ENCODE measurements at regions not wholly inside any gene's neighbourhood (a gene's known extent, or its start where the extent isn't known, plus 50 kb on each side); places are given as distances from the start of the nearest gene placed in this dataset.

- H3K27ac Mint-ChIP-seq, result no peak overlapping the region
- H3K9me3 Mint-ChIP-seq, result peaks cover 5% of the 10 kb centered on the region
- peaks cover 23% of the 10 kb centered on the region for H3K4me1 Mint-ChIP-seq (ENCODE audit: low read depth)
- H3K4me3 Mint-ChIP-seq, result no peak overlapping the region
- no peaks in the 10 kb centered on the region for H3K36me3 Mint-ChIP-seq (ENCODE audit: low read depth)
- H3K27me3 Mint-ChIP-seq, result peaks cover 6% of the 10 kb centered on the region
Measured at GRCh38 chr4:81826335-81826734, 354.6 kb upstream of the RASGEF1B start.

GRCh38 chr4:81818385-81818920 lies 346.7 kb upstream of the RASGEF1B start:
- H3K9me3 Mint-ChIP-seq, result no peaks in the 10 kb centered on the region
- no peaks in the 10 kb centered on the region for H3K36me3 Mint-ChIP-seq (ENCODE audit: low read depth)
- peaks cover 34% of the 10 kb centered on the region for H3K27me3 Mint-ChIP-seq
- H3K27ac Mint-ChIP-seq, result no peak overlapping the region
- no peaks in the 10 kb centered on the region for H3K4me1 Mint-ChIP-seq (ENCODE audit: low read depth)
- H3K4me3 Mint-ChIP-seq, result no peak overlapping the region

DNA sequence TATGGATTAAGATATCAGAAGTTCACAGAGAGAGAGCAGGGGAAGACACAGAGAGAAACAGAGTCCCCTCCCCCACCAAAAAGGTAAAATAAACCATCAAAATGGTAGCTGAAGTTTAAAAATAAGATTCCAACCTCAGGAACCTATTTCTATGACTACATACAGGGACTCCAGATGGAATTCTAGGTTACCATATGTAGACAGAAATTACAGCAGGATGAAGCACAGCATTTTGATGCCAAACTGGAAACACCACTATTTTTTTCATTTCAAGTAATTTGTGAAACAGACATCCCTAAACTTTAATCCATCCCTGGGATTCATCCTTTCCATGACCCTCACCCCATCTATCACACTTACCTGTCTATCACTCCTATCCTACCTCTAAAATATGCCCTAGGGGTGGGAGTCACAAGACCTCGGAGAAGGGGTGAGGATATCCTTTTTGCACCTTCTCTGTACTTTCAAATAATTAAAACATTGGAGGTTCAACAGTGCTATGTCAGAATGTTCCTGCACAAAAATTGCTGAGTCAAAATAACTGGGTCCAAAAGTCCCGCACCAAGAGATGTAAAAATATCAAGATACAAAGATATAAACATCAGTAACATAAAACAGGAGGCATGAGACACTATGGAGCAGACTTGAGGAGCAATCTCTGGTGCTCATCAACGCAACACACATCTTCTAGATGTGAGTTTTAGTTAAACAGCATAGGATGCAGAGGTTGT lies 344.5 kb upstream of the RASGEF1B start:
- Mint-ChIP-seq H3K36me3 (ENCODE audit: low read depth) (no peaks in the 10 kb centered on the region), H3K4me1 (ENCODE audit: low read depth) (no peaks in the 10 kb centered on the region), H3K27ac (no peak overlapping the region), H3K27me3 (peaks cover 38% of the 10 kb centered on the region), H3K4me3 (no peak overlapping the region), H3K9me3 (no peaks in the 10 kb centered on the region)

GRCh38 chr4:81814987-81815541 lies 343.4 kb upstream of the RASGEF1B start:
- H3K36me3 Mint-ChIP-seq (ENCODE audit: low read depth), result no peaks in the 10 kb centered on the region
- H3K27me3 Mint-ChIP-seq, result peaks cover 34% of the 10 kb centered on the region
- H3K4me3 Mint-ChIP-seq, result no peak overlapping the region
- H3K27ac Mint-ChIP-seq, result no peak overlapping the region
- no peaks in the 10 kb centered on the region for H3K4me1 Mint-ChIP-seq (ENCODE audit: low read depth)
- no peaks in the 10 kb centered on the region for H3K9me3 Mint-ChIP-seq

DNA sequence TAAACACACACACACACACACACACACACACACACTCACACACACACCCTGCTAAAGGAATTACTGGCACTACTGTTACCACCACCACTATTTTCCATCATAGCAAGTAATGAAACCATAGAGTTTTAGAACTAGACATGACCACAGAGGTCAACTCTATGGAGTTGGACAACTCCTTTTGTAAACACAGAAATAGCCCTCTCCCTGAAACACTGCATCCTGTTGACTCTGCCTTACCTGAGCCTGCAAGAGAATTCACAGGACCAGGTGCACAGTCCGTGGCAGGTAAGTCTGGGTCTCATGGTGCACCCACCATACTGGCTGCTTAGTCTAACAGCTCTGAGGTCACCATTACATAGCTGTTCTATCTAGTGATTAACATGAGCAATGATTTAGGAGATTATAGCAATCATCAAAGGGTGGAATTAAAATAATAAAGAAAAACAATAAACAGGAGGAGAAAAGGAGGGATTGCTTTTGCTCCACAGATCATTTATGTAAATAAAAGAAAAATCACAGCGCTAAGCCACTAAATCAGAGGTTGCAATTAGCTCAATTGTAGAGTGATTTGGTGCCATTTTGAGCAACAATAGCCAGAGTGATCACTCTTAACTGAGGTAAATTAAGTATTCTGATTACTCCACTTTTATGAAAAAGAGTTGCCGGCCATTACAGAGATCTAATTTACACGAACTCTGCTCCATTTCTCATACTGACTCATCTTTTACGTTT lies 340.0 kb upstream of the RASGEF1B start:
- Mint-ChIP-seq H3K4me3 (no peak overlapping the region), H3K27me3 (peaks cover 25% of the 10 kb centered on the region), H3K4me1 (ENCODE audit: low read depth) (no peaks in the 10 kb centered on the region), H3K9me3 (no peaks in the 10 kb centered on the region), H3K36me3 (ENCODE audit: low read depth) (no peaks in the 10 kb centered on the region), H3K27ac (no peak overlapping the region)

DNA sequence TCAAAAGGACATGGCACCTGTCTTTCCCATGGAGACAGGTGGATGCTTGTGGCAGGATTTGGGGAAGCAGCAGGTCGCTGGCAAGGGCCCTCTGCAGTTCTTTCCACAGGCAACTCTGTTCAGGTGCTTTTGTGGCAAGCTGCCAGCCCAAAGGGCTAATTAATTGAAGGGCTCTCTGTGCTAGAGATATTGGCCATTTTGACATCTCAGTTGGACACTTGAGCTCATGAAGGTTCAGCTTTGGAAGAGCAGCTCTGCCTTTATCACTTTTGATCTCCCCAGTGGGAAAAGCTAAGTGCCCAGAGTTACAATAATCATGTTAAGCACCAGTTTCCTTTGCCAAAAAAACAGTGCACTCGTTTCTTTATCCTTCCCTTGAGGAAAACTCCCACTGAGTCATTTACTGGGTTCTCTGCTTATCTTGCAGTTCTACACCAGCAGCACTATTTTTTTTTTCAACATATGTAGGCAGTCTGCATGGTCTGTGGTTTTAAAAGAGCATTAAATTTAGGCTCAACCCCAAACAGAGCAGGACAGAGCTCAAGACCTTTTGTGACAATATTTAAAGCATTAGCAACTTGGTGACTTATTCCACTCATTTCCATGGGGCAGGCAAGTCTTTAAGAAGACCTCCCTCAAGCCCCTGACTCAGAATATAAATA lies 336.4 kb upstream of the RASGEF1B start:
- Mint-ChIP-seq H3K4me3 (no peak overlapping the region), H3K36me3 (ENCODE audit: low read depth) (no peaks in the 10 kb centered on the region), H3K4me1 (ENCODE audit: low read depth) (no peaks in the 10 kb centered on the region), H3K27me3 (peaks cover 15% of the 10 kb centered on the region), H3K27ac (no peak overlapping the region), H3K9me3 (no peaks in the 10 kb centered on the region)

- H3K27me3 Mint-ChIP-seq, result peaks cover 12% of the 10 kb centered on the region
- H3K4me1 Mint-ChIP-seq (ENCODE audit: low read depth), result no peaks in the 10 kb centered on the region
- H3K36me3 Mint-ChIP-seq (ENCODE audit: low read depth), result no peaks in the 10 kb centered on the region
- no peaks in the 10 kb centered on the region for H3K9me3 Mint-ChIP-seq
- no peak overlapping the region for H3K4me3 Mint-ChIP-seq
- no peak overlapping the region for H3K27ac Mint-ChIP-seq
Measured at GRCh38 chr4:81807386-81807785, 335.7 kb upstream of the RASGEF1B start.

DNA sequence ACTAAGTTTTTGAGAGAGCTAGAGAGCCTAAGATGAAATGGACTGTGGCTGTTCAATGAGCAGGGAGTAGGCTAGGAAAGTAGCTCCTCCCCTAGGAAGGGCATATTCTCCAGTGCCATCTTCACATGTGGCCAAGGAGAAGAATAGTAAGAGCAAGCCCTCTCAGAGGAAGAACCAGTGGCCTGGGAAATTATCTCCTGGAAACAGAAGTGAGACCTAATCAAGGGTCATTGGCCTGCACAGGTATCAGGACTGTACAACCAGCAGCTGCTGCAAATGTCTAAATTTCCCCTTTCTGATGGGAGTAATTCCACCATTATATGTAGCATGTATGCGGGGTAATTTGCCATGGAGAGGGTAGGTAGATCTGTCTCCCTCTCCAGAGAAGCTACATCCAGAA lies 334.8 kb upstream of the RASGEF1B start:
- Mint-ChIP-seq H3K36me3 (ENCODE audit: low read depth) (no peaks in the 10 kb centered on the region), H3K4me1 (ENCODE audit: low read depth) (no peaks in the 10 kb centered on the region), H3K4me3 (no peak overlapping the region), H3K9me3 (no peaks in the 10 kb centered on the region), H3K27ac (no peak overlapping the region), H3K27me3 (peaks cover 4% of the 10 kb centered on the region)

- Mint-ChIP-seq H3K27me3 (no peaks in the 10 kb centered on the region), H3K9me3 (no peaks in the 10 kb centered on the region), H3K27ac (no peak overlapping the region), H3K36me3 (ENCODE audit: low read depth) (no peaks in the 10 kb centered on the region), H3K4me1 (ENCODE audit: low read depth) (peaks cover 3% of the 10 kb centered on the region), H3K4me3 (no peak overlapping the region)
Measured at GRCh38 chr4:81804849-81805248, 333.1 kb upstream of the RASGEF1B start.

DNA sequence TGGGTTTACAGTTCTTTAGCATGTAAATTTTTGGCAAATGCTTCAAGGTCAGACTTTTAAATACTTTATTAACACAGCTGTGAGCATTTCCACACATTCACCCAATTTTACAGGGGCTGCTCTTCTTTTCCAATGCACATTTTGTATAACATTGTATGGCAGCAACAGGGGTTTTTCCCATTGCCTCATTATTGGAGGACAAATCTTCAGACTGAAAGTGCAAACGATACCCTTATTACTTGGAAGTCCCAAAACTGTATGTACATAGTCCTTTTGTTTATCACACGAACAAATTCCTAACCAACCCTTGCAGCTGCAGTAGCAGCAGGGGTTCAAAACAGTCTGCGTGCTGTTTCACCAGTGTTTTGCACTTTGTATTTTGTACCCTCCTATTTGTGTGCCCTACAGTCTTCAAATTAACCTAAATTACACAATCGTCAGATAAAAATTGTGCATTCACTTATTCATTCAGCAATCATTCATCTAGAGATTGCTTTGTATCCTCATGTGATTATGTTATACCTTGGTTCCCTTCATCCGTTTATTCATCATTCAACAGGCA lies 330.7 kb upstream of the RASGEF1B start:
- Mint-ChIP-seq H3K27me3 (peaks cover 3% of the 10 kb centered on the region), H3K36me3 (ENCODE audit: low read depth) (peaks cover 3% of the 10 kb centered on the region), H3K9me3 (peaks cover 4% of the 10 kb centered on the region), H3K4me1 (ENCODE audit: low read depth) (peaks cover 13% of the 10 kb centered on the region), H3K27ac (no peak overlapping the region), H3K4me3 (no peak overlapping the region)

GRCh38 chr4:81799371-81799770 lies 327.7 kb upstream of the RASGEF1B start:
- Mint-ChIP-seq H3K36me3 (ENCODE audit: low read depth) (peaks cover 3% of the 10 kb centered on the region), H3K27ac (no peak overlapping the region), H3K27me3 (peaks cover 3% of the 10 kb centered on the region), H3K9me3 (peaks cover 4% of the 10 kb centered on the region), H3K4me3 (no peak overlapping the region), H3K4me1 (ENCODE audit: low read depth) (peaks cover 20% of the 10 kb centered on the region)

- H3K27ac Mint-ChIP-seq, result no peak overlapping the region
Measured at GRCh38 chr4:81796790-81797528, 325.3 kb upstream of the RASGEF1B start.

GRCh38 chr4:81792521-81792920 lies 320.8 kb upstream of the RASGEF1B start:
- Mint-ChIP-seq H3K27me3 (peaks cover under 1% of the 10 kb centered on the region), H3K4me1 (ENCODE audit: low read depth) (peaks cover 19% of the 10 kb centered on the region), H3K36me3 (ENCODE audit: low read depth) (peaks cover under 1% of the 10 kb centered on the region), H3K4me3 (no peak overlapping the region), H3K9me3 (peaks cover under 1% of the 10 kb centered on the region), H3K27ac (no peak overlapping the region)

More at GRCh38 chr4:81796790-81797528, 325.3 kb upstream of the RASGEF1B start:
- no peak overlapping the region for H3K4me3 Mint-ChIP-seq
- H3K36me3 Mint-ChIP-seq (ENCODE audit: low read depth), result peaks cover 3% of the 10 kb centered on the region
- peaks cover 4% of the 10 kb centered on the region for H3K9me3 Mint-ChIP-seq
- peaks cover 20% of the 10 kb centered on the region for H3K4me1 Mint-ChIP-seq (ENCODE audit: low read depth)
- H3K27me3 Mint-ChIP-seq, result peaks cover 3% of the 10 kb centered on the region

DNA sequence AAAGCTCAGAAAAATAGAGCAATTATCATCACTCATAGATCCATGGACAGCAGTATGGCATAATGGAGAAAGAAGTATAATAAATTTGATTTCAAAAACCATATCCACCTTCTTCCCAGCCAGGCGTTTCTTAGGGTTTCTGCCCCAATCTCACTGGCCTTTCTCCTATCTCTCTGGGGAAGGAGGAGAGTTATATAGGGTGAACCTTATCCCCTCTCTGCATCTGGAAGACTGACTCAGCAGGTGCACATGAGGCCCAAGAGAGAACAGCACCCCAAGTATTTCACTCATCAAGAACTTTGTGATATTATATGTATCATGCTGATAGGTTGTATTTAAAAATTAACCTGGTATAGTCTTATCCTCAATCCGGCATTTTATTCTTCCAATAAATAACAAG lies 318.8 kb upstream of the RASGEF1B start:
- Mint-ChIP-seq H3K27me3 (no peaks in the 10 kb centered on the region), H3K36me3 (ENCODE audit: low read depth) (no peaks in the 10 kb centered on the region), H3K9me3 (no peaks in the 10 kb centered on the region), H3K4me1 (ENCODE audit: low read depth) (peaks cover 25% of the 10 kb centered on the region), H3K27ac (no peak overlapping the region), H3K4me3 (no peak overlapping the region)

All from stimulated activated naive CD8-positive, alpha-beta T cell treated with anti-CD3 and anti-CD28 coated beads, Interleukin-15, Interleukin-2, amounts not matched to agents 100 ng/mL and 50 ng/mL, for 24 hours (primary cell).